Stimulated activated naive B cell treated with anti-CD40 and anti-IgM and Interleukin-4, amounts not matched to agents 10 μg/mL and 1 μg/mL and 100 μg/mL, for 72 hours (primary cell): ENCODE measurements at regions not wholly inside any gene's neighbourhood (a gene's known extent, or its start where the extent isn't known, plus 50 kb on each side); places are given as distances from the start of the nearest gene placed in this dataset.

Source experiments
- ATAC-seq, 2 donors: fragments of 150-1000 bp; cut with Tn5 transposase; replicated peaks; 2 replicates each; pipeline ENCODE4 v1.10.0; 2021; ENCODE audit warnings: moderate library complexity in 1 of 2
- DNase-seq: peaks from one replicate; pipeline ENCODE4 v3.0.0; 2021
- H3K27ac Mint-ChIP-seq: one replicate; pipeline ENCODE4 v1.8.0; 2022; ENCODE audit warnings: mild to moderate bottlenecking, mixed read lengths
- H3K27me3 Mint-ChIP-seq, 2 donors: one replicate each; pipeline ENCODE4 v1.8.0; 2022; ENCODE audit warnings: mixed read lengths in 2 of 2
- H3K36me3 Mint-ChIP-seq, 2 donors: one replicate each; pipeline ENCODE4 v1.8.0; 2022; ENCODE audit warnings: mixed read lengths in 2 of 2, mild to moderate bottlenecking in 1 of 2
- H3K4me1 Mint-ChIP-seq, 2 donors: one replicate each; pipeline ENCODE4 v1.8.0; 2022; ENCODE audit warnings: mixed read lengths in 2 of 2, mild to moderate bottlenecking in 1 of 2
- H3K4me3 Mint-ChIP-seq, 2 donors: one replicate each; pipeline ENCODE4 v1.8.0; 2022; ENCODE audit warnings: mild to moderate bottlenecking in 2 of 2, mixed read lengths in 2 of 2, moderate library complexity in 1 of 2
- H3K9me3 Mint-ChIP-seq, 2 donors: one replicate each; pipeline ENCODE4 v1.8.0; 2022; ENCODE audit warnings: mixed read lengths in 2 of 2, mild to moderate bottlenecking in 1 of 2

- no peaks in the 10 kb centered on the region for H3K27me3 Mint-ChIP-seq
- H3K27ac Mint-ChIP-seq, result no peak overlapping the region
- peaks cover 14 to 21% of the 10 kb centered on the region in 2 donors for H3K4me1 Mint-ChIP-seq
- H3K9me3 Mint-ChIP-seq, result no peaks in the 10 kb centered on the region
- no peaks in the 10 kb centered on the region for H3K36me3 Mint-ChIP-seq
- no peak overlapping the region for H3K4me3 Mint-ChIP-seq
- no peak for ATAC-seq
- DNase-seq, result no peak
Observed at GRCh38 chr10:3702056-3702546, 82.9 kb downstream of the KLF6 start.

- H3K4me3 Mint-ChIP-seq, result no peak overlapping the region
- DNase-seq, result no peak
- no peak for ATAC-seq
- no peaks in the 10 kb centered on the region for H3K27me3 Mint-ChIP-seq
- peaks cover 14 to 21% of the 10 kb centered on the region in 2 donors for H3K4me1 Mint-ChIP-seq
- H3K36me3 Mint-ChIP-seq, result no peaks in the 10 kb centered on the region
- no peaks in the 10 kb centered on the region for H3K9me3 Mint-ChIP-seq
- H3K27ac Mint-ChIP-seq, result no peak overlapping the region
Observed at GRCh38 chr10:3701491-3701890, 83.5 kb downstream of the KLF6 start.

GRCh38 chr10:3700531-3701076 is 84.4 kb downstream of the KLF6 start:
- Mint-ChIP-seq H3K4me1 (peaks cover 14 to 21% of the 10 kb centered on the region in 2 donors), H3K36me3 (no peaks in the 10 kb centered on the region), H3K9me3 (no peaks in the 10 kb centered on the region), H3K4me3 (no peak overlapping the region), H3K27me3 (no peaks in the 10 kb centered on the region), H3K27ac (no peak overlapping the region)
- DNase-seq, result no peak
- ATAC-seq, result no peak

- H3K36me3 Mint-ChIP-seq, result no peaks in the 10 kb centered on the region
- H3K27ac Mint-ChIP-seq, result no peak overlapping the region
- no peaks in the 10 kb centered on the region for H3K9me3 Mint-ChIP-seq
- H3K27me3 Mint-ChIP-seq, result no peaks in the 10 kb centered on the region
- DNase-seq (no peak), ATAC-seq (no peak)
- H3K4me3 Mint-ChIP-seq, result no peak overlapping the region
- H3K4me1 Mint-ChIP-seq, result peaks cover 11 to 15% of the 10 kb centered on the region in 2 donors
Observed at GRCh38 chr10:3699916-3700315, 85.1 kb downstream of the KLF6 start.

- no peaks in the 10 kb centered on the region for H3K9me3 Mint-ChIP-seq
- no peak overlapping the region for H3K27ac Mint-ChIP-seq
Observed at GRCh38 chr10:3698312-3698711, 86.7 kb downstream of the KLF6 start.

GRCh38 chr10:3693698-3694080 is 91.3 kb downstream of the KLF6 start:
- no peaks in the 10 kb centered on the region for H3K27me3 Mint-ChIP-seq
- no peak for ATAC-seq
- no peaks in the 10 kb centered on the region for H3K36me3 Mint-ChIP-seq
- no peaks in the 10 kb centered on the region for H3K4me1 Mint-ChIP-seq
- H3K27ac Mint-ChIP-seq, result no peak overlapping the region
- H3K4me3 Mint-ChIP-seq, result no peak overlapping the region
- DNase-seq, result no peak
- peaks cover 0 to 2% of the 10 kb centered on the region in 2 donors for H3K9me3 Mint-ChIP-seq

More at GRCh38 chr10:3698312-3698711, 86.7 kb downstream of the KLF6 start:
- no peaks in the 10 kb centered on the region for H3K36me3 Mint-ChIP-seq
- no peaks in the 10 kb centered on the region for H3K27me3 Mint-ChIP-seq
- H3K4me3 Mint-ChIP-seq, result no peak overlapping the region
- DNase-seq (no peak), ATAC-seq (no peak)
- H3K4me1 Mint-ChIP-seq, result peaks cover 4 to 7% of the 10 kb centered on the region in 2 donors

GRCh38 chr10:3693022-3693697 is 91.8 kb downstream of the KLF6 start:
- no peaks in the 10 kb centered on the region for H3K27me3 Mint-ChIP-seq
- no peak for ATAC-seq
- no peak overlapping the region for H3K27ac Mint-ChIP-seq
- DNase-seq, result no peak
- H3K36me3 Mint-ChIP-seq, result no peaks in the 10 kb centered on the region
- no peak overlapping the region for H3K4me3 Mint-ChIP-seq
- no peaks in the 10 kb centered on the region for H3K4me1 Mint-ChIP-seq
- peaks cover 0 to 2% of the 10 kb centered on the region in 2 donors for H3K9me3 Mint-ChIP-seq

GRCh38 chr10:3692387-3692999 is 92.5 kb downstream of the KLF6 start:
- Mint-ChIP-seq H3K36me3 (no peaks in the 10 kb centered on the region), H3K4me3 (no peak overlapping the region), H3K27me3 (no peaks in the 10 kb centered on the region), H3K27ac (no peak overlapping the region), H3K4me1 (no peaks in the 10 kb centered on the region), H3K9me3 (peaks cover 0 to 2% of the 10 kb centered on the region in 2 donors)
- DNase-seq (no peak), ATAC-seq (no peak)

- H3K27me3 Mint-ChIP-seq, result no peaks in the 10 kb centered on the region
- H3K4me1 Mint-ChIP-seq, result no peaks in the 10 kb centered on the region
- ATAC-seq (no peak), DNase-seq (no peak)
- peaks cover 0 to 2% of the 10 kb centered on the region in 2 donors for H3K9me3 Mint-ChIP-seq
- H3K27ac Mint-ChIP-seq, result no peak overlapping the region
- H3K4me3 Mint-ChIP-seq, result no peak overlapping the region
- no peaks in the 10 kb centered on the region for H3K36me3 Mint-ChIP-seq
Observed at GRCh38 chr10:3691482-3691881, 93.5 kb downstream of the KLF6 start.

GRCh38 chr10:3689871-3690510 is 95.0 kb downstream of the KLF6 start:
- H3K27me3 Mint-ChIP-seq, result no peaks in the 10 kb centered on the region
- peaks cover 0 to 2% of the 10 kb centered on the region in 2 donors for H3K9me3 Mint-ChIP-seq
- H3K36me3 Mint-ChIP-seq, result no peaks in the 10 kb centered on the region
- DNase-seq (no peak), ATAC-seq (no peak)
- H3K27ac Mint-ChIP-seq, result no peak overlapping the region
- no peaks in the 10 kb centered on the region for H3K4me1 Mint-ChIP-seq
- no peak overlapping the region for H3K4me3 Mint-ChIP-seq

- no peak overlapping the region for H3K4me3 Mint-ChIP-seq
- no peaks in the 10 kb centered on the region for H3K27me3 Mint-ChIP-seq
- no peaks in the 10 kb centered on the region for H3K36me3 Mint-ChIP-seq
- no peak for ATAC-seq
- peaks cover 0 to 2% of the 10 kb centered on the region in 2 donors for H3K4me1 Mint-ChIP-seq
- DNase-seq, result no peak
- peaks cover 0 to 2% of the 10 kb centered on the region in 2 donors for H3K9me3 Mint-ChIP-seq
- H3K27ac Mint-ChIP-seq, result no peak overlapping the region
Observed at GRCh38 chr10:3687510-3688081, 97.4 kb downstream of the KLF6 start.

GRCh38 chr10:3685384-3685783 is 99.6 kb downstream of the KLF6 start:
- H3K27ac Mint-ChIP-seq, result no peak overlapping the region
- H3K36me3 Mint-ChIP-seq, result no peaks in the 10 kb centered on the region
- peaks cover 0 to 2% of the 10 kb centered on the region in 2 donors for H3K4me1 Mint-ChIP-seq
- peaks cover 0 to 2% of the 10 kb centered on the region in 2 donors for H3K9me3 Mint-ChIP-seq
- no peak overlapping the region for H3K4me3 Mint-ChIP-seq
- H3K27me3 Mint-ChIP-seq, result no peaks in the 10 kb centered on the region
- no peak for DNase-seq
- ATAC-seq, result no peak

GRCh38 chr10:3684891-3685290 is 100.1 kb downstream of the KLF6 start:
- H3K9me3 Mint-ChIP-seq, result peaks cover 0 to 2% of the 10 kb centered on the region in 2 donors
- no peak overlapping the region for H3K27ac Mint-ChIP-seq
- H3K36me3 Mint-ChIP-seq, result no peaks in the 10 kb centered on the region
- peaks cover 0 to 2% of the 10 kb centered on the region in 2 donors for H3K4me1 Mint-ChIP-seq
- no peak overlapping the region for H3K4me3 Mint-ChIP-seq
- H3K27me3 Mint-ChIP-seq, result no peaks in the 10 kb centered on the region
- no peak for ATAC-seq
- DNase-seq, result no peak

- Mint-ChIP-seq H3K36me3 (no peaks in the 10 kb centered on the region), H3K27ac (no peak overlapping the region), H3K4me1 (peaks cover 0 to 2% of the 10 kb centered on the region in 2 donors), H3K4me3 (no peak overlapping the region), H3K9me3 (no peaks in the 10 kb centered on the region), H3K27me3 (peaks cover 0 to 6% of the 10 kb centered on the region in 2 donors)
- DNase-seq (no peak), ATAC-seq (no peak)
Observed at GRCh38 chr10:3683560-3683959, 101.4 kb downstream of the KLF6 start.
